ENCODE measurements at regions not wholly inside any gene's neighbourhood (a gene's known extent, or its start where the extent isn't known, plus 50 kb on each side); places are given as distances from the start of the nearest gene placed in this dataset.

DNA sequence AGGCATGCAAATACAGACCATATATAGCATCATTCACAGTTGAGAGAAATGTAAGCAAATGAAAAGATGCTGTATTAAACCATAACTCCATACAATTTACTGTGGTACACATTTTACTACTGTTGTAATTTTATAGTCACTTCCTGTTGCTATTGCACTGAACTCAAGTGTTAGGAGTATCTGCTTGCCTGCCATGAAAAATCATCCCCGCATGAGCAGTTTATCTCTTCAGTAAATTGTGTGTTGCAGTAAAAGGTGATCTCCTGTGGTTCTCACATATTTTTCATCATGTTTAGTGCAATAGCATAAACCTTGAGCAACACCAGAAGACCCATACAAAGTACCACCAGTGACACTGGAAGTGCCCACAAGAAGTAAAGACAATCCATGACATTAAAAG, 1153.4 kb downstream of the FAT4 start:
- TF ChIP-seq CTCF (IDR thresholded peaks at IDR 0.05; ENCODE audit: low read depth, low read length, poor library complexity, severe bottlenecking) (no peak), EZH2phosphoT487 (IDR thresholded peaks at IDR 0.05; ENCODE audit: borderline replicate concordance, low read length) (no peak)
